Prostate gland (tissue), 2 donors: ENCODE measurements at regions not wholly inside any gene's neighbourhood (a gene's known extent, or its start where the extent isn't known, plus 50 kb on each side); places are given as distances from the start of the nearest gene placed in this dataset.

Experiments
- POLR2A ChIP-seq: fragments of 450-650 bp; IDR thresholded peaks from one replicate; pipeline ENCODE4 v1.6.1; 2016; ENCODE audit warnings: antibody characterized with exemption, mild to moderate bottlenecking
- POLR2AphosphoS5 ChIP-seq: sonication (generic); formaldehyde crosslinking; IDR thresholded peaks from one replicate; pipeline ENCODE4 v1.6.1; 2017; ENCODE audit warnings: antibody characterized with exemption
- TF ChIP-seq, protein P1 (sequence below), 4 experiments: fragments of 200-600 bp in 2 of 4; fragments of 450-650 bp in 2 of 4; sonication (generic) in 2 of 4; IDR thresholded peaks; 1 replicate in 3 of 4; 2 replicates in 1 of 4; pipeline ENCODE4 v1.5.1; 2016 to 2019; ENCODE audit warnings: antibody characterized with exemption in 4 of 4, mild to moderate bottlenecking in 2 of 4, moderate library complexity in 2 of 4

DNA sequence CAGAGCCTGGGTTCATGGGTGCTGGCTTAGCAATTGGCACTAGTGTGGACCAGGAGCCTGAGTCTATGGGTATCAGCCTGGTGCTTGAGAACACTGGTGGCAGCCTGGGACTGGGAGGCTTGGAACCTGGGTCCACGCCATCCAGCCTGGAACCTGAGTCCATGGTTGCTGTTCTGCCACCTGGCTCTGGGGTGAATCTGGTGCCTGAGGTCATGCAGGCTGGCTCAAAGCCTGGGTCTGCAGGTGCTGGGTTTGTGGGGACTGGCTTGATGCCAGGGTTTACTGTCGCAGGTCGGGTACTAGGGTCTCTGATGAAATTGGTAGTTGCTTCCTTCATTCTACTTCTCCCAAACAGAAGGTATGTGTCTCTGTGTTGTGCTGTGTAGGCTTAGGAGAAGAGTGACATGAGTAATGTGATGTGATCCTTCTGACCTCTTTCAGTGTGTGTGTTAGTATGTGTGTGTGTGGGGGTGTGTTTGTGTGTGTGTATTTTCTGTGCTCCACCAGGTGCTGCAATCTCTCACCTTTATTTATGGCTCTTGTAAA lies 517.0 kb upstream of the EPHA5 start:
- TF ChIP-seq, protein P1, sequence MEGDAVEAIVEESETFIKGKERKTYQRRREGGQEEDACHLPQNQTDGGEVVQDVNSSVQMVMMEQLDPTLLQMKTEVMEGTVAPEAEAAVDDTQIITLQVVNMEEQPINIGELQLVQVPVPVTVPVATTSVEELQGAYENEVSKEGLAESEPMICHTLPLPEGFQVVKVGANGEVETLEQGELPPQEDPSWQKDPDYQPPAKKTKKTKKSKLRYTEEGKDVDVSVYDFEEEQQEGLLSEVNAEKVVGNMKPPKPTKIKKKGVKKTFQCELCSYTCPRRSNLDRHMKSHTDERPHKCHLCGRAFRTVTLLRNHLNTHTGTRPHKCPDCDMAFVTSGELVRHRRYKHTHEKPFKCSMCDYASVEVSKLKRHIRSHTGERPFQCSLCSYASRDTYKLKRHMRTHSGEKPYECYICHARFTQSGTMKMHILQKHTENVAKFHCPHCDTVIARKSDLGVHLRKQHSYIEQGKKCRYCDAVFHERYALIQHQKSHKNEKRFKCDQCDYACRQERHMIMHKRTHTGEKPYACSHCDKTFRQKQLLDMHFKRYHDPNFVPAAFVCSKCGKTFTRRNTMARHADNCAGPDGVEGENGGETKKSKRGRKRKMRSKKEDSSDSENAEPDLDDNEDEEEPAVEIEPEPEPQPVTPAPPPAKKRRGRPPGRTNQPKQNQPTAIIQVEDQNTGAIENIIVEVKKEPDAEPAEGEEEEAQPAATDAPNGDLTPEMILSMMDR (IDR thresholded peaks at IDR 0.05), result no peak
- no peak for TF ChIP-seq POLR2AphosphoS5
- TF ChIP-seq POLR2A, result no peak
